OCI-LY1 (cell line): ENCODE measurements at regions not wholly inside any gene's neighbourhood (a gene's known extent, or its start where the extent isn't known, plus 50 kb on each side); places are given as distances from the start of the nearest gene placed in this dataset.

Experiments
- EZH2 ChIP-seq: fragments of 200-600 bp; sonication (generic), shearing (Covaris generic); IDR thresholded peaks from 2 replicates; pipeline ENCODE4 v1.8.0; 2017; ENCODE audit warnings: borderline replicate concordance, mixed run types, mild to moderate bottlenecking, antibody characterized with exemption, low read length, moderate library complexity, mixed read lengths
- TF ChIP-seq, protein P1 (sequence below): fragments of 200-600 bp; sonication (generic), shearing (Covaris generic); IDR thresholded peaks from 2 replicates; pipeline ENCODE4 v1.5.1; 2017; ENCODE audit warnings: mild to moderate bottlenecking, antibody characterized with exemption, low read length, moderate library complexity, mixed read lengths

- TF ChIP-seq, protein P1, sequence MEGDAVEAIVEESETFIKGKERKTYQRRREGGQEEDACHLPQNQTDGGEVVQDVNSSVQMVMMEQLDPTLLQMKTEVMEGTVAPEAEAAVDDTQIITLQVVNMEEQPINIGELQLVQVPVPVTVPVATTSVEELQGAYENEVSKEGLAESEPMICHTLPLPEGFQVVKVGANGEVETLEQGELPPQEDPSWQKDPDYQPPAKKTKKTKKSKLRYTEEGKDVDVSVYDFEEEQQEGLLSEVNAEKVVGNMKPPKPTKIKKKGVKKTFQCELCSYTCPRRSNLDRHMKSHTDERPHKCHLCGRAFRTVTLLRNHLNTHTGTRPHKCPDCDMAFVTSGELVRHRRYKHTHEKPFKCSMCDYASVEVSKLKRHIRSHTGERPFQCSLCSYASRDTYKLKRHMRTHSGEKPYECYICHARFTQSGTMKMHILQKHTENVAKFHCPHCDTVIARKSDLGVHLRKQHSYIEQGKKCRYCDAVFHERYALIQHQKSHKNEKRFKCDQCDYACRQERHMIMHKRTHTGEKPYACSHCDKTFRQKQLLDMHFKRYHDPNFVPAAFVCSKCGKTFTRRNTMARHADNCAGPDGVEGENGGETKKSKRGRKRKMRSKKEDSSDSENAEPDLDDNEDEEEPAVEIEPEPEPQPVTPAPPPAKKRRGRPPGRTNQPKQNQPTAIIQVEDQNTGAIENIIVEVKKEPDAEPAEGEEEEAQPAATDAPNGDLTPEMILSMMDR = no peak
- TF ChIP-seq EZH2 = no peak
These were observed 143.0 kb downstream of the MRPL39 start for GRCh38 chr21:25464275-25464674.
